Retinal pigment epithelial cell (primary cell): ENCODE measurements at regions not wholly inside any gene's neighbourhood (a gene's known extent, or its start where the extent isn't known, plus 50 kb on each side); places are given as distances from the start of the nearest gene placed in this dataset.

Source experiments
- DNase-seq: peaks from one replicate; pipeline ENCODE4 v3.0.0-alpha.2; 2010; ENCODE audit warnings: low read depth
- H3K4me3 ChIP-seq: 2 replicates; pipeline ENCODE4 v1.5.1; 2011; ENCODE audit warnings: mild to moderate bottlenecking, low read length, control low read depth, moderate library complexity
- TF ChIP-seq, protein P1 (sequence below): conservative IDR thresholded peaks from 2 replicates; pipeline ENCODE4 v1.5.1; 2011; ENCODE audit warnings: low read depth, low read length, control low read depth, inconsistent platforms

- DNase-seq = no peak
- TF ChIP-seq, protein P1, sequence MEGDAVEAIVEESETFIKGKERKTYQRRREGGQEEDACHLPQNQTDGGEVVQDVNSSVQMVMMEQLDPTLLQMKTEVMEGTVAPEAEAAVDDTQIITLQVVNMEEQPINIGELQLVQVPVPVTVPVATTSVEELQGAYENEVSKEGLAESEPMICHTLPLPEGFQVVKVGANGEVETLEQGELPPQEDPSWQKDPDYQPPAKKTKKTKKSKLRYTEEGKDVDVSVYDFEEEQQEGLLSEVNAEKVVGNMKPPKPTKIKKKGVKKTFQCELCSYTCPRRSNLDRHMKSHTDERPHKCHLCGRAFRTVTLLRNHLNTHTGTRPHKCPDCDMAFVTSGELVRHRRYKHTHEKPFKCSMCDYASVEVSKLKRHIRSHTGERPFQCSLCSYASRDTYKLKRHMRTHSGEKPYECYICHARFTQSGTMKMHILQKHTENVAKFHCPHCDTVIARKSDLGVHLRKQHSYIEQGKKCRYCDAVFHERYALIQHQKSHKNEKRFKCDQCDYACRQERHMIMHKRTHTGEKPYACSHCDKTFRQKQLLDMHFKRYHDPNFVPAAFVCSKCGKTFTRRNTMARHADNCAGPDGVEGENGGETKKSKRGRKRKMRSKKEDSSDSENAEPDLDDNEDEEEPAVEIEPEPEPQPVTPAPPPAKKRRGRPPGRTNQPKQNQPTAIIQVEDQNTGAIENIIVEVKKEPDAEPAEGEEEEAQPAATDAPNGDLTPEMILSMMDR = no peak
- no peak overlapping the region for H3K4me3 ChIP-seq
Measured at GRCh38 chr1:228911225-228912210, 176.2 kb downstream of the RHOU start.

DNA sequence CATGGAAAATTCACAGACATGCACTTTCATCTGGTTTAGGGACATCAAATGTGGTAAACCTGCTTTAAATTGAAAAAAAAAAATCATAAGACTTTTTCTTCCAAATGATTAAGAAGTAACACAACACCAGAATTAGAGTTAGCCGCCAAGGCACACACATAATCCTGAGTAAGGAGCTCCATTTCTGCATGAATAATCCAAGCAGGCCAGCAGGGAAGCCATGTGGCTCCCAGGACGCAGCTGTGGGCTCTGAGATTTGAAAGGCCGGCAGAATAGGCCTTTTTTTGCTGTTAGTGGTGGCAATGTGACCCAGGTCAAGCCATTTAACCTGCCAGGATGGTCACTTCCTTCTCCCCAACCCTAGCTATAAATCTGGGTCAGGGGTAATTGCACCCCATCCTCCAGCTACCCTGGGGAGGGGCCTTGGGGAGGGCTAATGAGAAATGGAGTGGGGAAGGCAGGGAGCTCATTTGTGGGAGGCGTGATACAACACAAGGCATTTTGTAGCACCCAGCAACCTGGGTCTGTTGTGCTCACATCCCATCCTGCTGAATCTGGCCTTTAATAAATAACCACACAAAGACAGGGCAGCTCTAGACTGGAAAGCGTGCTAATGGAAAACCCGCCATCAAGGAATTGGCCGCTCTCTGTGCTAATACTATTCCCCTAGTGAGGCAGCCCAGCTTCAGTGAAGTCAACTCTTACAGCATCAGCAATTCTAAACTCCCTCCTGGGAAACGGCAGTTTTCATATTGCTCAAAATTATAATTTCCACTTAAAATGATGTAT is 178.5 kb downstream of the RHOU start:
- DNase-seq = peak; percentile 21
- H3K4me3 ChIP-seq = no peak overlapping the region
- TF ChIP-seq, protein P1 = no peak

- no peak for DNase-seq
- no peak overlapping the region for H3K4me3 ChIP-seq
- TF ChIP-seq, protein P1 = no peak
Measured at GRCh38 chr1:228914700-228915099, 179.4 kb downstream of the RHOU start.

GRCh38 chr1:228917342-228917741 is 182.1 kb downstream of the RHOU start:
- no peak for DNase-seq
- TF ChIP-seq, protein P1 = no peak

GRCh38 chr1:228917755-228918154 is 182.5 kb downstream of the RHOU start:
- DNase-seq = no peak
- H3K4me3 ChIP-seq = no peak overlapping the region
- TF ChIP-seq, protein P1 = no peak

More at GRCh38 chr1:228917342-228917741, 182.1 kb downstream of the RHOU start:
- no peak overlapping the region for H3K4me3 ChIP-seq

DNA sequence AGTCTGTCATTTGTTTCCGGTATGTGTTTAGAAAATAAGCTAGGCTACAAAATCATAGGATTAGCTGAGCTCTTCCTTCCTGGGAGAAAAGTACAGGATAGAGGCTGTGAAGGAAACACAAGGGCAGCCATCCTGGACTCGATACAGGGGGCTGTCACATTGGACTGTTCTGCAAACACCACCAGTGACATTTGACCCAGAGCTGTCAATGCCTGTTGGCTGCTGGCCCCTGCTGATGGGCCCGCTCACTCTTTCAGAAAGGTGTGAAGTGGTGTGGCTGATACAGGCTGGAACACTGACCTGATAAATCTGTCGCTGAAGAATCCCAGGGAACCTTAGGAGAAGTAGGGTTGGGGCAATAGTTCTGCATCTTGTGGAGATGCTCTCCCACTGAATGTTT is 183.1 kb downstream of the RHOU start:
- no peak overlapping the region for H3K4me3 ChIP-seq
- no peak for DNase-seq
- TF ChIP-seq, protein P1 = no peak
